HepG2 (cell line): ENCODE measurements at regions not wholly inside any gene's neighbourhood (a gene's known extent, or its start where the extent isn't known, plus 50 kb on each side); places are given as distances from the start of the nearest gene placed in this dataset.

Experiments
- ATAC-seq: fragments of 200-7000 bp; cut with Tn5 transposase; 3 replicates; pipeline ENCODE4 v1.9.1; 2020; ENCODE audit warnings: mild to moderate bottlenecking, moderate library complexity
- BruUV-seq: library from RNA; stranded (reverse); fragments of 400-500 nt; replicated peaks from 2 replicates; lab custom pipeline; 2021; lab: Mats Ljungman, UMichigan
- CTCF ChIA-PET: fragments of 300-600 bp; formaldehyde crosslinking; extraction: SDS; loops from one replicate; lab custom pipeline; 2021; ENCODE audit warnings: low total read pairs, inconsistent platforms, low intra/inter-chr PET ratio; lab: Yijun Ruan, JAX
- POLR2A ChIA-PET: fragments of 350-600 bp; sonication (Branson Sonifier 250); formaldehyde crosslinking; loops from one replicate; lab custom pipeline; 2020; ENCODE audit warnings: antibody characterized with exemption, inconsistent platforms; lab: Yijun Ruan, JAX
- DNase-seq: peaks from one replicate; pipeline ENCODE4 v3.0.0-alpha.2; 2015; ENCODE audit warnings: low spot score
- FAIRE-seq: peaks from 3 replicates; lab custom pipeline; 2011; peaks lifted over from hg19 to GRCh38; lab: Jason Lieb, UNC
- H2AFZ ChIP-seq: one replicate; pipeline ENCODE4 v1.6.1; 2011; ENCODE audit warnings: low read length, inconsistent platforms
- H3K27ac ChIP-seq: fragments of 300-600 bp; 3 replicates; pipeline ENCODE4 v1.8.0; 2011; ENCODE audit warnings: mixed run types, mild to moderate bottlenecking, mixed read lengths, low read length, inconsistent platforms; ENCODE audit not compliant: insufficient read depth; ENCODE audit errors: extremely low read length
- H3K27me3 ChIP-seq, 2 experiments: fragments of 200-600 bp in 1 of 2; 2 replicates in 1 of 2; 3 replicates in 1 of 2; pipeline versions ENCODE4 v1.6.0 to v1.8.0; 2011; ENCODE audit warnings: low read length in 2 of 2, mild to moderate bottlenecking in 2 of 2, moderate library complexity in 2 of 2, inconsistent platforms in 1 of 2; ENCODE audit not compliant: insufficient read depth in 2 of 2, control insufficient read depth in 1 of 2
- H3K36me3 ChIP-seq, 2 experiments: fragments of 200-600 bp in 1 of 2; replicated peaks in 1 of 2; 2 replicates in 1 of 2; 3 replicates in 1 of 2; pipeline versions ENCODE4 v1.5.1 to v1.8.0; 2011; ENCODE audit warnings: low read length in 2 of 2, inconsistent platforms in 1 of 2; ENCODE audit not compliant: insufficient read depth in 2 of 2, control insufficient read depth in 1 of 2
- H3K4me1 ChIP-seq: 2 replicates; pipeline ENCODE4 v1.5.1; 2012; ENCODE audit warnings: low read length, inconsistent platforms; ENCODE audit not compliant: insufficient read depth
- H3K4me2 ChIP-seq: 2 replicates; pipeline ENCODE4 v1.6.0; 2011; ENCODE audit warnings: low read depth, low read length, inconsistent platforms
- H3K4me3 ChIP-seq, 3 experiments: fragments of 200-600 bp in 1 of 3; sonication (generic), shearing (Covaris generic) in 1 of 3; replicated peaks in 1 of 3; 2 replicates each; pipeline ENCODE4 v1.5.1; 2011 to 2016; ENCODE audit warnings: low read length in 3 of 3, inconsistent platforms in 2 of 3, low read depth in 2 of 3, mild to moderate bottlenecking in 2 of 3, control low read depth in 1 of 3, mixed read lengths in 1 of 3; ENCODE audit not compliant: insufficient read depth in 1 of 3
- H3K79me2 ChIP-seq: one replicate; pipeline ENCODE4 v1.6.1; 2011; ENCODE audit warnings: low read length, inconsistent platforms; ENCODE audit not compliant: insufficient read depth
- H3K9ac ChIP-seq: 2 replicates; pipeline ENCODE4 v1.6.0; 2011; ENCODE audit warnings: mild to moderate bottlenecking, low read depth, low read length, inconsistent platforms; ENCODE audit not compliant: insufficient read depth
- H3K9me3 ChIP-seq: 2 replicates; pipeline ENCODE4 v1.5.1; 2012; ENCODE audit warnings: mild to moderate bottlenecking, low read length
- H4K20me1 ChIP-seq: 2 replicates; pipeline ENCODE4 v1.6.0; 2011; ENCODE audit warnings: inconsistent platforms, mild to moderate bottlenecking, low read length, moderate library complexity; ENCODE audit not compliant: insufficient read depth
- ARNTL ChIP-seq: sonication (generic); formaldehyde crosslinking; IDR thresholded peaks from 2 replicates; pipeline ENCODE4 v1.4.0; 2020; ENCODE audit warnings: mild to moderate bottlenecking, missing genetic modification reagents
- HNRNPL ChIP-seq: fragments of 200-400 bp; formaldehyde crosslinking; IDR thresholded peaks from 2 replicates; pipeline ENCODE4 v1.6.1; 2017; ENCODE audit warnings: mild to moderate bottlenecking, low read depth, low read length
- JUND ChIP-seq: sonication (generic); formaldehyde crosslinking; IDR thresholded peaks from 2 replicates; pipeline ENCODE4 v1.8.0; 2022; ENCODE audit warnings: mild to moderate bottlenecking, missing genetic modification reagents
- NCOA2 ChIP-seq: sonication (generic); formaldehyde crosslinking; IDR thresholded peaks from 2 replicates; pipeline ENCODE4 v1.8.0; 2022; ENCODE audit warnings: inconsistent platforms
- SP140L ChIP-seq: sonication (generic); formaldehyde crosslinking; IDR thresholded peaks from 2 replicates; pipeline ENCODE4 v1.4.0; 2020; ENCODE audit warnings: missing genetic modification reagents, borderline replicate concordance
- ZBTB21 ChIP-seq: sonication (generic); formaldehyde crosslinking; IDR thresholded peaks from 2 replicates; pipeline ENCODE4 v1.4.0; 2020; ENCODE audit warnings: missing genetic modification reagents
- ZKSCAN8 ChIP-seq: IDR thresholded peaks from 2 replicates; pipeline ENCODE4 v1.6.1; 2016; ENCODE audit warnings: borderline replicate concordance, missing genetic modification reagents, missing compliant biosample characterization
- ZNF431 ChIP-seq: sonication (generic); formaldehyde crosslinking; IDR thresholded peaks from 2 replicates; pipeline ENCODE4 v1.9.0; 2022; ENCODE audit warnings: missing genetic modification reagents, low read depth, mild to moderate bottlenecking, borderline replicate concordance
- ZNF44 ChIP-seq: sonication (generic); formaldehyde crosslinking; IDR thresholded peaks from 2 replicates; pipeline ENCODE4 v1.5.1; 2020; ENCODE audit warnings: mild to moderate bottlenecking, missing genetic modification reagents
- ZNF614 ChIP-seq: IDR thresholded peaks from 2 replicates; pipeline ENCODE4 v1.6.1; 2018; ENCODE audit warnings: missing biosample characterization, missing genetic modification reagents, inconsistent platforms, borderline replicate concordance
- ZNF674 ChIP-seq: sonication (generic); formaldehyde crosslinking; IDR thresholded peaks from 2 replicates; pipeline ENCODE4 v1.5.0; 2020; ENCODE audit warnings: low read depth, mild to moderate bottlenecking, missing genetic modification reagents
- ZNF75D ChIP-seq: sonication (generic); formaldehyde crosslinking; IDR thresholded peaks from 2 replicates; pipeline ENCODE4 v1.8.1; 2023; ENCODE audit warnings: missing genetic modification reagents, mild to moderate bottlenecking, borderline replicate concordance
- whole genome bisulfite sequencing: methylation state at CpG from one replicate; pipeline ENCODE4 v1.1.6; 2017; ENCODE audit warnings: low lambda C conversion rate; 5-methylcytosine and 5-hydroxymethylcytosine counted together
- in situ Hi-C: cut with HindIII; loops from 2 replicates; pipeline ENCODE4 v1.10.0; 2017; ENCODE audit warnings: low pct_unique_long_range_greater_than_20kb; ENCODE audit not compliant: extremely low pct_ligation_motif_present
- intact Hi-C: fragments of 100-400 bp; cut with micrococcal nuclease; formaldehyde crosslinking; loops from one replicate; pipeline ENCODE4 v1.10.0; 2022; ENCODE audit not compliant: unreplicated experiment
- TF ChIP-seq, protein P1 (sequence below): sonication (generic); formaldehyde crosslinking; IDR thresholded peaks from 2 replicates; pipeline ENCODE4 v1.4.0; 2020; ENCODE audit warnings: missing genetic modification reagents, borderline replicate concordance
- TF ChIP-seq, protein P2 (sequence below): IDR thresholded peaks from 2 replicates; pipeline ENCODE4 v1.6.1; 2016; ENCODE audit warnings: low read depth, control low read depth

GRCh38 chr5:128019391-128019790 lies 64.2 kb upstream of the SLC12A2 start (continued):
- TF ChIP-seq JUND: no peak
- TF ChIP-seq ARNTL (CRISPR knock-in tag): no peak
- TF ChIP-seq ZNF75D (CRISPR knock-in tag): no peak
- TF ChIP-seq HNRNPL: no peak
- TF ChIP-seq ZNF674 (CRISPR knock-in tag): no peak

- ChIA-PET CTCF (no interaction called here), POLR2A (no interaction called here)
- BruUV-seq: no TSS peak
- DNase-seq (no peak), ATAC-seq (no peak), FAIRE-seq (no peak)
- no peaks in the 10 kb centered on the region for H3K36me3 ChIP-seq
- in situ Hi-C loops (no loop called here), intact Hi-C loops (no loop called here)
- H2AFZ ChIP-seq: no peak overlapping the region
- no CpG with 5 or more reads among the region's 1 CpG for WGBS
- H3K27ac ChIP-seq: no peak overlapping the region
- H3K79me2 ChIP-seq: no peaks in the 10 kb centered on the region
- H3K9ac ChIP-seq: no peak overlapping the region
- no peaks in the 10 kb centered on the region for H4K20me1 ChIP-seq
- H3K27me3 ChIP-seq: no peaks in the 10 kb centered on the region
- no peak overlapping the region for H3K4me2 ChIP-seq
- H3K9me3 ChIP-seq: no peaks in the 10 kb centered on the region
- no peak overlapping the region for H3K4me3 ChIP-seq
- no peaks in the 10 kb centered on the region for H3K4me1 ChIP-seq
- TF ChIP-seq ZBTB21 (CRISPR knock-in tag): no peak
- TF ChIP-seq, protein P1, sequence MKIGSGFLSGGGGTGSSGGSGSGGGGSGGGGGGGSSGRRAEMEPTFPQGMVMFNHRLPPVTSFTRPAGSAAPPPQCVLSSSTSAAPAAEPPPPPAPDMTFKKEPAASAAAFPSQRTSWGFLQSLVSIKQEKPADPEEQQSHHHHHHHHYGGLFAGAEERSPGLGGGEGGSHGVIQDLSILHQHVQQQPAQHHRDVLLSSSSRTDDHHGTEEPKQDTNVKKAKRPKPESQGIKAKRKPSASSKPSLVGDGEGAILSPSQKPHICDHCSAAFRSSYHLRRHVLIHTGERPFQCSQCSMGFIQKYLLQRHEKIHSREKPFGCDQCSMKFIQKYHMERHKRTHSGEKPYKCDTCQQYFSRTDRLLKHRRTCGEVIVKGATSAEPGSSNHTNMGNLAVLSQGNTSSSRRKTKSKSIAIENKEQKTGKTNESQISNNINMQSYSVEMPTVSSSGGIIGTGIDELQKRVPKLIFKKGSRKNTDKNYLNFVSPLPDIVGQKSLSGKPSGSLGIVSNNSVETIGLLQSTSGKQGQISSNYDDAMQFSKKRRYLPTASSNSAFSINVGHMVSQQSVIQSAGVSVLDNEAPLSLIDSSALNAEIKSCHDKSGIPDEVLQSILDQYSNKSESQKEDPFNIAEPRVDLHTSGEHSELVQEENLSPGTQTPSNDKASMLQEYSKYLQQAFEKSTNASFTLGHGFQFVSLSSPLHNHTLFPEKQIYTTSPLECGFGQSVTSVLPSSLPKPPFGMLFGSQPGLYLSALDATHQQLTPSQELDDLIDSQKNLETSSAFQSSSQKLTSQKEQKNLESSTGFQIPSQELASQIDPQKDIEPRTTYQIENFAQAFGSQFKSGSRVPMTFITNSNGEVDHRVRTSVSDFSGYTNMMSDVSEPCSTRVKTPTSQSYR (CRISPR knock-in tag): no peak
- TF ChIP-seq ZNF44: no peak
- TF ChIP-seq ZNF614 (CRISPR knock-in tag): no peak
- TF ChIP-seq ZNF431 (CRISPR knock-in tag): no peak
- no peak for TF ChIP-seq NCOA2 (CRISPR knock-in tag)
- no peak for TF ChIP-seq ZKSCAN8 (CRISPR knock-in tag)
- TF ChIP-seq, protein P2, sequence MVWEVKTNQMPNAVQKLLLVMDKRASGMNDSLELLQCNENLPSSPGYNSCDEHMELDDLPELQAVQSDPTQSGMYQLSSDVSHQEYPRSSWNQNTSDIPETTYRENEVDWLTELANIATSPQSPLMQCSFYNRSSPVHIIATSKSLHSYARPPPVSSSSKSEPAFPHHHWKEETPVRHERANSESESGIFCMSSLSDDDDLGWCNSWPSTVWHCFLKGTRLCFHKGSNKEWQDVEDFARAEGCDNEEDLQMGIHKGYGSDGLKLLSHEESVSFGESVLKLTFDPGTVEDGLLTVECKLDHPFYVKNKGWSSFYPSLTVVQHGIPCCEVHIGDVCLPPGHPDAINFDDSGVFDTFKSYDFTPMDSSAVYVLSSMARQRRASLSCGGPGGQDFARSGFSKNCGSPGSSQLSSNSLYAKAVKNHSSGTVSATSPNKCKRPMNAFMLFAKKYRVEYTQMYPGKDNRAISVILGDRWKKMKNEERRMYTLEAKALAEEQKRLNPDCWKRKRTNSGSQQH: no peak
- TF ChIP-seq SP140L (CRISPR knock-in tag): no peak
Measured at GRCh38 chr5:128020012-128020411, 63.6 kb upstream of the SLC12A2 start.
